H1 (cell line): ENCODE measurements at regions not wholly inside any gene's neighbourhood (a gene's known extent, or its start where the extent isn't known, plus 50 kb on each side); places are given as distances from the start of the nearest gene placed in this dataset.

ENCODE experiments used
- HDAC2 ChIP-seq, 2 experiments: fragments of 300-600 bp in 1 of 2; sonication (generic) in 1 of 2; IDR thresholded peaks; 2 replicates each; pipeline ENCODE4 v1.6.1; 2011 to 2012; ENCODE audit warnings: low read depth in 2 of 2, low read length in 2 of 2, mild to moderate bottlenecking in 2 of 2, moderate library complexity in 2 of 2, borderline replicate concordance in 1 of 2, inconsistent platforms in 1 of 2
- JUND ChIP-seq: IDR thresholded peaks from 2 replicates; pipeline ENCODE4 v1.6.1; 2011; ENCODE audit warnings: mild to moderate bottlenecking, improper control_type of control experiment, low read length

DNA sequence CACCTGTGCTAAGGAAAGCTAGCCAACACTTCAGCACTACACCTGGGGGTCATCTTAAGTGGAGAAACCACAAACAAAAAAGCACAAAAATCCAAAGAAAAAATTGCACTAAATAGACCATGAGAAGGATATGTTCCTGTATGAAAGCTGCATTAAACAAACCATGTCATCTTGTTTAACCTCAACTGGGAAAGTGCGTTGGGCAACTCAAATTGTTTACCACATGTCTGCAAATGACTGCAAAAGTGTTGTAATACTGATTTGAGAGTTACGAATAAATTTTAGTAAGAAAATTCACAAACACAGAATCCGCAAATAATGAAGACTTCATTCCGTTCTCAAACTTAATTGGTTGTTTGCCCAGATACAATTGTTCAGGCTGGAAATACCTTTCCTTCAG lies 111.9 kb upstream of the EGFR start (continued):
- TF ChIP-seq HDAC2 (IDR thresholded peaks at IDR 0.05; ENCODE audit: borderline replicate concordance in 1 of 2, low read depth in 2 of 2, low read length in 2 of 2) (no peak), JUND (no peak)
